Uterus (tissue), 2 donors: ENCODE measurements at regions not wholly inside any gene's neighbourhood (a gene's known extent, or its start where the extent isn't known, plus 50 kb on each side); places are given as distances from the start of the nearest gene placed in this dataset.

Experiments
- POLR2A ChIP-seq, 2 donors: fragments of 450-650 bp; IDR thresholded peaks; one replicate each; pipeline ENCODE4 v1.6.1; 2016; ENCODE audit warnings: antibody characterized with exemption in 2 of 2, mild to moderate bottlenecking in 1 of 2, moderate library complexity in 1 of 2
- TF ChIP-seq, protein P1 (sequence below), 4 experiments: fragments of 200-600 bp in 2 of 4; fragments of 450-650 bp in 2 of 4; sonication (generic) in 2 of 4; IDR thresholded peaks; one replicate each; pipeline ENCODE4 v1.5.1; 2016 to 2019; ENCODE audit warnings: antibody characterized with exemption in 4 of 4, mild to moderate bottlenecking in 2 of 4, moderate library complexity in 1 of 4

DNA sequence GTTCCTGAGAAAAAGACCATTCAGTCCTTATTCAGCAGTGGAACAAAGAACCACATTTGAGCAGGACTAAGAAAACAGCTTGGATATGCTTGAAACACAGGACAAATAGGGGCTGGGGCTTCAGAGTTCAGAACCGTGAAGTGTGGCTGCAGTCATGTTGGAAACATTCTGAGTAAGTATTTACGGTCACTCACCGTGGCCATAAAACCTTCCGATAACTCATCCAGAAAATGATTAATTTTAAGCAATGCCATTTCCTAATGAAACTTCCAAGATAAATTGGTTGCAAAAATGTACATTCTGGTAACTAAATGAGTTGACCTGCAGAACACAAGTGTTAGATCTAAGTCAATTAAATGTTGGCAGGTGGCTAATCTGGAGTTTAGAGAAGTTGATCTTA lies 279.2 kb downstream of the CXCL12 start:
- TF ChIP-seq, protein P1, sequence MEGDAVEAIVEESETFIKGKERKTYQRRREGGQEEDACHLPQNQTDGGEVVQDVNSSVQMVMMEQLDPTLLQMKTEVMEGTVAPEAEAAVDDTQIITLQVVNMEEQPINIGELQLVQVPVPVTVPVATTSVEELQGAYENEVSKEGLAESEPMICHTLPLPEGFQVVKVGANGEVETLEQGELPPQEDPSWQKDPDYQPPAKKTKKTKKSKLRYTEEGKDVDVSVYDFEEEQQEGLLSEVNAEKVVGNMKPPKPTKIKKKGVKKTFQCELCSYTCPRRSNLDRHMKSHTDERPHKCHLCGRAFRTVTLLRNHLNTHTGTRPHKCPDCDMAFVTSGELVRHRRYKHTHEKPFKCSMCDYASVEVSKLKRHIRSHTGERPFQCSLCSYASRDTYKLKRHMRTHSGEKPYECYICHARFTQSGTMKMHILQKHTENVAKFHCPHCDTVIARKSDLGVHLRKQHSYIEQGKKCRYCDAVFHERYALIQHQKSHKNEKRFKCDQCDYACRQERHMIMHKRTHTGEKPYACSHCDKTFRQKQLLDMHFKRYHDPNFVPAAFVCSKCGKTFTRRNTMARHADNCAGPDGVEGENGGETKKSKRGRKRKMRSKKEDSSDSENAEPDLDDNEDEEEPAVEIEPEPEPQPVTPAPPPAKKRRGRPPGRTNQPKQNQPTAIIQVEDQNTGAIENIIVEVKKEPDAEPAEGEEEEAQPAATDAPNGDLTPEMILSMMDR (IDR thresholded peaks at IDR 0.05) = no peak
- TF ChIP-seq POLR2A (IDR thresholded peaks at IDR 0.05) = no peak
